HG02840 (cell line): ENCODE measurements at regions not wholly inside any gene's neighbourhood (a gene's known extent, or its start where the extent isn't known, plus 50 kb on each side); places are given as distances from the start of the nearest gene placed in this dataset.
"Not testable (repeated sequence)": the region's sequence is repeated elsewhere in the genome, so short reads cannot be mapped to it uniquely, and the experiment has no call there.

Source experiments
- ATAC-seq: cut with Tn5 transposase; IDR thresholded peaks from one replicate; pipeline ENCODE4 v1.9.1; 2021; ENCODE audit warnings: mild to moderate bottlenecking, moderate library complexity, moderate number of reproducible peaks; ENCODE audit not compliant: unreplicated experiment, low FRiP score

- ATAC-seq: no peak
These were observed 52.2 kb upstream of the MKI67 start for GRCh38 chr10:128178302-128178958.

GRCh38 chr10:128180843-128181242 lies 54.6 kb upstream of the MKI67 start:
- ATAC-seq: no peak

GRCh38 chr10:128185627-128186026 lies 59.4 kb upstream of the MKI67 start:
- ATAC-seq: no peak

- ATAC-seq: no peak
These were observed 61.0 kb upstream of the MKI67 start for GRCh38 chr10:128186959-128187787.

GRCh38 chr10:128187788-128188185 lies 61.6 kb upstream of the MKI67 start:
- ATAC-seq: no peak

GRCh38 chr10:128189176-128189575 lies 63.0 kb upstream of the MKI67 start:
- no peak for ATAC-seq

GRCh38 chr10:128191847-128192246 lies 65.6 kb upstream of the MKI67 start:
- no peak for ATAC-seq

GRCh38 chr10:128201826-128202225 lies 75.6 kb upstream of the MKI67 start:
- not testable (repeated sequence) for ATAC-seq

- ATAC-seq: no peak
These were observed 76.8 kb upstream of the MKI67 start for GRCh38 chr10:128203028-128203427.

- ATAC-seq: not testable (repeated sequence)
These were observed 79.4 kb upstream of the MKI67 start for GRCh38 chr10:128205591-128205990.

- ATAC-seq: no peak
These were observed 80.5 kb upstream of the MKI67 start for GRCh38 chr10:128206676-128207075.

- ATAC-seq: no peak
These were observed 83.6 kb upstream of the MKI67 start for GRCh38 chr10:128209862-128210214.

- no peak for ATAC-seq
These were observed 84.2 kb upstream of the MKI67 start for GRCh38 chr10:128210215-128211063.

GRCh38 chr10:128211064-128211504 lies 84.9 kb upstream of the MKI67 start:
- ATAC-seq: no peak

GRCh38 chr10:128211953-128212727 lies 85.9 kb upstream of the MKI67 start:
- ATAC-seq: peak; percentile 81

GRCh38 chr10:128213156-128213555 lies 86.9 kb upstream of the MKI67 start:
- no peak for ATAC-seq

GRCh38 chr10:128215733-128216132 lies 89.5 kb upstream of the MKI67 start:
- no peak for ATAC-seq

GRCh38 chr10:128217136-128217535 lies 90.9 kb upstream of the MKI67 start:
- ATAC-seq: no peak

- ATAC-seq: no peak
These were observed 91.9 kb upstream of the MKI67 start for GRCh38 chr10:128218161-128218560.

GRCh38 chr10:128219295-128219694 lies 93.1 kb upstream of the MKI67 start:
- ATAC-seq: no peak
